ENCODE measurements at regions not wholly inside any gene's neighbourhood (a gene's known extent, or its start where the extent isn't known, plus 50 kb on each side); places are given as distances from the start of the nearest gene placed in this dataset.

DNA sequence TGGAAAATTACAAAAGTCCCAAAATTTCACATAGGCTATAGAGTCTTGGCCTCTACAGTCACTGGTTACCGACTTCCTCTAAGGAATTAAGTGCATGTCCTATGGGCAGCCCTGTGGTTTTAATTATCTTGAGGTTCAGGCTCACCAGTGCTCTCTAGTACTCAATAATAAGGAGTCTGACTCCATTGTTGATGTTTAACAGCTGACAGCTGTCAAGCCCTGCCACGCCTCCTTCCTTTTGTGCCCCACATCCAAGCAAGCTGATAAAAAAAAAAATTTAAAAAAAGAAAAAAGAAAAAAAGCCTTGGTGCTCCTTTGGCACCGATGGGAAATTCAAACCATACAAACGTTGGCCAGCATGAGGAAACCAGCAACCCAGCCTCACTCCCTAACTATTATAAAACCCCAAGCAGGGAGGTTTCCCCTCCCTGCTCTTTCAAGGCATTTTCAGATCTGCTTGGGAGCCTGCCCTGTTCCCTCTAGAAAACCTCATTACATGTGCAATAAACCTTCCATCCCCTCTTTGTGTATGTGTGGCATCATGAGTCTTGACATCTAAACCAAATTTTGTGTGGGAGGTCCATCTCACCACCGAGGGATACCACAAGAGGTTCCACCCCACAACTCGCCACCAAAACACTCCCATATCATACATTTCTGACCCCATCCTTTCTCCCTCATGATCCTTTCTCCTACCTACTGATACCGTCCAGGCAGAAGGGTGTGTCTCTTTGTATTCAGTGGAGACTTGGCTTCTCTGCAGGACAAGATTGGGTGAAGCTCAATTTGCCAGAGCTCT is 70.9 kb upstream of the CCDC71L start:
- Histone ChIP-seq H3K36me3 (ENCODE audit: control insufficient read depth in 1 of 2, insufficient read depth in 2 of 2, low read length in 2 of 2) (no peaks in the 10 kb centered on the region), H2AFZ (ENCODE audit: low read depth, low read length, poor library complexity, severe bottlenecking) (no peak overlapping the region), H3K9me2 (ENCODE audit: insufficient read depth) (no peaks in the 10 kb centered on the region), H3K79me2 (ENCODE audit: insufficient read depth, low read length) (no peaks in the 10 kb centered on the region), H3K9ac (ENCODE audit: low read length) (no peak overlapping the region), H3K4me2 (ENCODE audit: low read length) (no peak overlapping the region), H3K27ac (ENCODE audit: low read depth, low read length) (no peak overlapping the region), H3K4me3 (replicated peaks in 1 of 2; ENCODE audit: low read depth in 1 of 2, low read length in 2 of 2) (no peak overlapping the region), H3K4me1 (ENCODE audit: control insufficient read depth in 1 of 2, insufficient read depth in 2 of 2, low read length in 2 of 2) (peaks cover 0 to 16% of the 10 kb centered on the region in 2 experiments; a peak in 2 of 4 replicates), H4K20me1 (ENCODE audit: insufficient read depth) (no peaks in the 10 kb centered on the region), H3K27me3 (ENCODE audit: insufficient read depth, low read length) (no peaks in the 10 kb centered on the region), H3K9me3 (ENCODE audit: control insufficient read depth in 1 of 2, insufficient read depth in 1 of 2, low read depth in 1 of 2, low read length in 2 of 2) (no peaks in the 10 kb centered on the region)
- DNase-seq (ENCODE audit: low read depth, low spot score): no peak
- ChIA-PET RAD21 (ENCODE audit: low non-redundant PET in 1 of 2, low total read pairs in 2 of 2, uncharacterized antibody in 2 of 2, unreplicated experiment in 2 of 2) (no interaction called here), POLR2A (no interaction called here), CTCF (no interaction called here)
- TF ChIP-seq CBX3 (IDR thresholded peaks at IDR 0.05; ENCODE audit: low read depth): no peak
- no peak for TF ChIP-seq ZFX (IDR thresholded peaks at IDR 0.05)
- no peak for TF ChIP-seq ELF1 (IDR thresholded peaks at IDR 0.05; ENCODE audit: borderline replicate concordance, low read depth)
- no peak for TF ChIP-seq FOSL1 (IDR thresholded peaks at IDR 0.05; ENCODE audit: low read depth)
- no peak for TF ChIP-seq EZH2phosphoT487 (IDR thresholded peaks at IDR 0.05; ENCODE audit: borderline replicate concordance)
- no peak for TF ChIP-seq SRF (IDR thresholded peaks at IDR 0.05; ENCODE audit: low read depth)
- no peak for TF ChIP-seq EGR1 (IDR thresholded peaks at IDR 0.05; ENCODE audit: low read depth)
- TF ChIP-seq POLR2A (IDR thresholded peaks at IDR 0.05; ENCODE audit: borderline replicate concordance, extremely low read depth, insufficient read depth, insufficient read length): no peak
- no peak for TF ChIP-seq REST (IDR thresholded peaks at IDR 0.05; ENCODE audit: low read depth)
- TF ChIP-seq TCF7L2 (IDR thresholded peaks at IDR 0.05; ENCODE audit: borderline replicate concordance, extremely low read depth, insufficient read depth, insufficient read length): no peak
- no peak for TF ChIP-seq POLR2AphosphoS5 (IDR thresholded peaks at IDR 0.05; ENCODE audit: low read depth, low read length)
- no peak for TF ChIP-seq SIN3A (IDR thresholded peaks at IDR 0.05; ENCODE audit: low read depth)
- TF ChIP-seq, protein P1, sequence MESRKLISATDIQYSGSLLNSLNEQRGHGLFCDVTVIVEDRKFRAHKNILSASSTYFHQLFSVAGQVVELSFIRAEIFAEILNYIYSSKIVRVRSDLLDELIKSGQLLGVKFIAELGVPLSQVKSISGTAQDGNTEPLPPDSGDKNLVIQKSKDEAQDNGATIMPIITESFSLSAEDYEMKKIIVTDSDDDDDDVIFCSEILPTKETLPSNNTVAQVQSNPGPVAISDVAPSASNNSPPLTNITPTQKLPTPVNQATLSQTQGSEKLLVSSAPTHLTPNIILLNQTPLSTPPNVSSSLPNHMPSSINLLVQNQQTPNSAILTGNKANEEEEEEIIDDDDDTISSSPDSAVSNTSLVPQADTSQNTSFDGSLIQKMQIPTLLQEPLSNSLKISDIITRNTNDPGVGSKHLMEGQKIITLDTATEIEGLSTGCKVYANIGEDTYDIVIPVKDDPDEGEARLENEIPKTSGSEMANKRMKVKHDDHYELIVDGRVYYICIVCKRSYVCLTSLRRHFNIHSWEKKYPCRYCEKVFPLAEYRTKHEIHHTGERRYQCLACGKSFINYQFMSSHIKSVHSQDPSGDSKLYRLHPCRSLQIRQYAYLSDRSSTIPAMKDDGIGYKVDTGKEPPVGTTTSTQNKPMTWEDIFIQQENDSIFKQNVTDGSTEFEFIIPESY (IDR thresholded peaks at IDR 0.05; ENCODE audit: extremely low read depth, insufficient replicate concordance, low read length): no peak
- no peak for TF ChIP-seq ATF3 (IDR thresholded peaks at IDR 0.05)
- TF ChIP-seq, protein P2, sequence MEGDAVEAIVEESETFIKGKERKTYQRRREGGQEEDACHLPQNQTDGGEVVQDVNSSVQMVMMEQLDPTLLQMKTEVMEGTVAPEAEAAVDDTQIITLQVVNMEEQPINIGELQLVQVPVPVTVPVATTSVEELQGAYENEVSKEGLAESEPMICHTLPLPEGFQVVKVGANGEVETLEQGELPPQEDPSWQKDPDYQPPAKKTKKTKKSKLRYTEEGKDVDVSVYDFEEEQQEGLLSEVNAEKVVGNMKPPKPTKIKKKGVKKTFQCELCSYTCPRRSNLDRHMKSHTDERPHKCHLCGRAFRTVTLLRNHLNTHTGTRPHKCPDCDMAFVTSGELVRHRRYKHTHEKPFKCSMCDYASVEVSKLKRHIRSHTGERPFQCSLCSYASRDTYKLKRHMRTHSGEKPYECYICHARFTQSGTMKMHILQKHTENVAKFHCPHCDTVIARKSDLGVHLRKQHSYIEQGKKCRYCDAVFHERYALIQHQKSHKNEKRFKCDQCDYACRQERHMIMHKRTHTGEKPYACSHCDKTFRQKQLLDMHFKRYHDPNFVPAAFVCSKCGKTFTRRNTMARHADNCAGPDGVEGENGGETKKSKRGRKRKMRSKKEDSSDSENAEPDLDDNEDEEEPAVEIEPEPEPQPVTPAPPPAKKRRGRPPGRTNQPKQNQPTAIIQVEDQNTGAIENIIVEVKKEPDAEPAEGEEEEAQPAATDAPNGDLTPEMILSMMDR (IDR thresholded peaks at IDR 0.05 in 2 of 3, conservative IDR thresholded peaks at IDR 0.05 in 1 of 3; ENCODE audit: borderline replicate concordance in 1 of 3, insufficient read depth in 1 of 3, low read depth in 2 of 3, low read length in 2 of 3): no peak
- TF ChIP-seq YY1 (IDR thresholded peaks at IDR 0.05; ENCODE audit: extremely low read depth, insufficient replicate concordance, low read depth, low read length): no peak
- no peak for TF ChIP-seq ZNF274 (IDR thresholded peaks at IDR 0.05; ENCODE audit: low read depth, low read length)
- TF ChIP-seq CEBPB (IDR thresholded peaks at IDR 0.05; ENCODE audit: low read depth): no peak
- no peak for TF ChIP-seq RAD21 (IDR thresholded peaks at IDR 0.05; ENCODE audit: low read depth)
- no peak for ATAC-seq
- intact Hi-C loops (cut with micrococcal nuclease): no loop called here
- BruUV-seq (replicated peaks): no TSS peak
